ENCODE measurements at regions not wholly inside any gene's neighbourhood (a gene's known extent, or its start where the extent isn't known, plus 50 kb on each side); places are given as distances from the start of the nearest gene placed in this dataset.
A peak's percentile ranks its signal among the peaks of the same experiment; 100 is the strongest.

- Histone ChIP-seq H3K9me3 (ENCODE audit: control insufficient read depth in 2 of 2, insufficient read depth in 1 of 2, low read depth in 1 of 2, low read length in 1 of 2) (no peaks in the 10 kb centered on the region), H3K27me3 (ENCODE audit: control insufficient read depth in 1 of 2, insufficient read depth in 2 of 2, low read length in 2 of 2) (no peaks in the 10 kb centered on the region), H3K27ac (ENCODE audit: low read depth in 2 of 2, low read length in 1 of 2) (peak overlapping the region; percentile 4 to 74), H3K4me1 (ENCODE audit: control insufficient read depth in 2 of 2, insufficient read depth in 2 of 2, low read length in 1 of 2) (peaks cover 0 to 9% of the 10 kb centered on the region in 2 donors), H3K36me3 (ENCODE audit: control insufficient read depth in 2 of 2, insufficient read depth in 2 of 2, low read length in 1 of 2) (no peaks in the 10 kb centered on the region), H3K4me3 (ENCODE audit: low read depth in 1 of 2, low read length in 2 of 2) (peak overlapping the region in 1 of 2 donors; percentile 7)
- WGBS, 2 donors = 59 to 80% methylated on average over 6 of the region's 6 CpGs
Observed at GRCh38 chr10:118112543-118113125, 65.9 kb upstream of the RAB11FIP2 start.

GRCh38 chr10:118110750-118111149 is 64.0 kb upstream of the RAB11FIP2 start:
- H3K27me3 ChIP-seq (ENCODE audit: control insufficient read depth in 1 of 2, insufficient read depth in 2 of 2, low read length in 2 of 2) = no peaks in the 10 kb centered on the region
- H3K4me1 ChIP-seq (ENCODE audit: control insufficient read depth in 2 of 2, insufficient read depth in 2 of 2, low read length in 1 of 2) = peaks cover 0 to 3% of the 10 kb centered on the region in 2 donors
- no peak overlapping the region for H3K4me3 ChIP-seq (ENCODE audit: low read depth in 1 of 2, low read length in 2 of 2)
- 85 to 93% methylated on average over 1 of the region's 1 CpG for WGBS, 2 donors
- H3K9me3 ChIP-seq (ENCODE audit: control insufficient read depth in 2 of 2, insufficient read depth in 1 of 2, low read depth in 1 of 2, low read length in 1 of 2) = no peaks in the 10 kb centered on the region
- H3K36me3 ChIP-seq (ENCODE audit: control insufficient read depth in 2 of 2, insufficient read depth in 2 of 2, low read length in 1 of 2) = no peaks in the 10 kb centered on the region
- H3K27ac ChIP-seq (ENCODE audit: low read depth in 2 of 2, low read length in 1 of 2) = no peak overlapping the region

- Histone ChIP-seq H3K9me3 (ENCODE audit: control insufficient read depth in 2 of 2, insufficient read depth in 1 of 2, low read depth in 1 of 2, low read length in 1 of 2) (no peaks in the 10 kb centered on the region), H3K27ac (ENCODE audit: low read depth in 2 of 2, low read length in 1 of 2) (no peak overlapping the region), H3K27me3 (ENCODE audit: control insufficient read depth in 1 of 2, insufficient read depth in 2 of 2, low read length in 2 of 2) (no peaks in the 10 kb centered on the region), H3K4me1 (ENCODE audit: control insufficient read depth in 2 of 2, insufficient read depth in 2 of 2, low read length in 1 of 2) (peaks cover 0 to 3% of the 10 kb centered on the region in 2 donors), H3K36me3 (ENCODE audit: control insufficient read depth in 2 of 2, insufficient read depth in 2 of 2, low read length in 1 of 2) (no peaks in the 10 kb centered on the region), H3K4me3 (ENCODE audit: low read depth in 1 of 2, low read length in 2 of 2) (no peak overlapping the region)
- WGBS, 2 donors = 58 to 70% methylated on average over 20 of the region's 20 CpGs
Observed at GRCh38 chr10:118108194-118109026, 61.7 kb upstream of the RAB11FIP2 start.

DNA sequence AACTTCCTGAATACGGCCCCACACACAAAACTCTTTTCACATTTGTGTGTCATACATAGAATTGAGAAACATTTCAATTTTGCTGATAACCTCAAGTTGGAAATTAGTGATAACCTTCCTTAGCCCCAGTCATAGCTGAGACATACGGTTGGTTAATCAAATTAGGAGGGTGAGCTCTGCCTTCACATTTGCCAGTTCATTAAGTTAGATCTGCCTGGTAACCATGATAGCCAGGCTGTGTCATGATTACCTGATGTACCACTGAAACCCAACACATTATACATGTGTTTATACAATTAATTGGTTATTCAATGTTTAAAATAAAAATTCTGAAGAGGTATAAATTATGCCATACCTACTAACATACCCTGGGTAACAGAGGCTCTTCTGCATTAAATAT is 60.8 kb upstream of the RAB11FIP2 start:
- WGBS, 2 donors = 77 to 81% methylated on average over 2 of the region's 2 CpGs

GRCh38 chr10:118107040-118107439 is 60.3 kb upstream of the RAB11FIP2 start:
- Histone ChIP-seq H3K36me3 (ENCODE audit: control insufficient read depth in 2 of 2, insufficient read depth in 2 of 2, low read length in 1 of 2) (no peaks in the 10 kb centered on the region), H3K27me3 (ENCODE audit: control insufficient read depth in 1 of 2, insufficient read depth in 2 of 2, low read length in 2 of 2) (no peaks in the 10 kb centered on the region), H3K9me3 (ENCODE audit: control insufficient read depth in 2 of 2, insufficient read depth in 1 of 2, low read depth in 1 of 2, low read length in 1 of 2) (no peaks in the 10 kb centered on the region), H3K4me3 (ENCODE audit: low read depth in 1 of 2, low read length in 2 of 2) (no peak overlapping the region), H3K27ac (ENCODE audit: low read depth in 2 of 2, low read length in 1 of 2) (no peak overlapping the region), H3K4me1 (ENCODE audit: control insufficient read depth in 2 of 2, insufficient read depth in 2 of 2, low read length in 1 of 2) (peaks cover 0 to 2% of the 10 kb centered on the region in 2 donors)
- 78 to 81% methylated on average over 1 of the region's 1 CpG for WGBS, 2 donors

More for the DNA sequence above, 60.8 kb upstream of the RAB11FIP2 start:
- Histone ChIP-seq H3K9me3 (ENCODE audit: control insufficient read depth in 2 of 2, insufficient read depth in 1 of 2, low read depth in 1 of 2, low read length in 1 of 2) (no peaks in the 10 kb centered on the region), H3K27ac (ENCODE audit: low read depth in 2 of 2, low read length in 1 of 2) (no peak overlapping the region), H3K4me1 (ENCODE audit: control insufficient read depth in 2 of 2, insufficient read depth in 2 of 2, low read length in 1 of 2) (peaks cover 0 to 3% of the 10 kb centered on the region in 2 donors), H3K36me3 (ENCODE audit: control insufficient read depth in 2 of 2, insufficient read depth in 2 of 2, low read length in 1 of 2) (no peaks in the 10 kb centered on the region), H3K27me3 (ENCODE audit: control insufficient read depth in 1 of 2, insufficient read depth in 2 of 2, low read length in 2 of 2) (no peaks in the 10 kb centered on the region), H3K4me3 (ENCODE audit: low read depth in 1 of 2, low read length in 2 of 2) (no peak overlapping the region)

DNA sequence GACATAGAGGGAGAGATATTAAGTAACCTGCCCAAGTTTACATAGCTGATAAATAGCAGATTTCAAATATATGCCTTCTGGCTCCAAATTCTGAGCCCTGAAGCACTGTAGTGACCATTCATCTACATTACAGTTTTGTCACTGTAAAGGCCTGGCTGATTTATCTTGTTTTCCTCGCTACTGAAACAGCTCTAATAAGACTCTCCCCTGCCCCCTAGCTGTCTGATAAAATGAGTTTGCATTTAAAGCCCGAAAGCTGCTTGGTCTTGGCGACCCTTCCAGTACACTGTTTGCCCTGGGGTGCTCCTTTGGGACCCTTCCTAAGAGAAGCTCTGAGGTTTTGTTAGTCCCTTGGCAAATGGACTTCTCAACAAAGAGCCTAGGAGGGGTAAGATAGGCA is 59.7 kb upstream of the RAB11FIP2 start:
- Histone ChIP-seq H3K4me3 (ENCODE audit: low read depth in 1 of 2, low read length in 2 of 2) (no peak overlapping the region), H3K36me3 (ENCODE audit: control insufficient read depth in 2 of 2, insufficient read depth in 2 of 2, low read length in 1 of 2) (no peaks in the 10 kb centered on the region), H3K27ac (ENCODE audit: low read depth in 2 of 2, low read length in 1 of 2) (no peak overlapping the region), H3K9me3 (ENCODE audit: control insufficient read depth in 2 of 2, insufficient read depth in 1 of 2, low read depth in 1 of 2, low read length in 1 of 2) (no peaks in the 10 kb centered on the region), H3K4me1 (ENCODE audit: control insufficient read depth in 2 of 2, insufficient read depth in 2 of 2, low read length in 1 of 2) (no peaks in the 10 kb centered on the region), H3K27me3 (ENCODE audit: control insufficient read depth in 1 of 2, insufficient read depth in 2 of 2, low read length in 2 of 2) (no peaks in the 10 kb centered on the region)
- WGBS, 2 donors = 53 to 70% methylated on average over 3 of the region's 3 CpGs

DNA sequence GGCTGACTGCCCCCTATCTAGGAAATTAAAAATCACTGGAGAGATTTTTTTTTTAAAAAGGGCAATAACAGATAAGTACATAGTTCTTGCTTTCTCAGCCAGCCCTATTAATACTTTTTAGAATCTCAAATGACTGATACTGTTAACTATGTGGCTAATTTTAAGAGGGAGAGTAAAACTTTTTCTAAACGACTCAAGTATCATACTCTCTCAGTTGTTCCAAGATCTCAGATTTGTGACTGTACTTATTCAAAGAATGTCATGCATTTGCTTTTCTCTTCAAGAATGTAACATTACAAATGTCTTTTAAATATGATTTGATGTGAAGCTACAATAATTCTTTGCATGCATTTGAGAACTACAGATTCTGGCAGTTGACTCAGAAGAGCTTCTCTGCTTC is 55.4 kb upstream of the RAB11FIP2 start:
- Histone ChIP-seq H3K36me3 (ENCODE audit: control insufficient read depth in 2 of 2, insufficient read depth in 2 of 2, low read length in 1 of 2) (no peaks in the 10 kb centered on the region), H3K9me3 (ENCODE audit: control insufficient read depth in 2 of 2, insufficient read depth in 1 of 2, low read depth in 1 of 2, low read length in 1 of 2) (no peaks in the 10 kb centered on the region), H3K27ac (ENCODE audit: low read depth in 2 of 2, low read length in 1 of 2) (no peak overlapping the region), H3K4me3 (ENCODE audit: low read depth in 1 of 2, low read length in 2 of 2) (no peak overlapping the region), H3K4me1 (ENCODE audit: control insufficient read depth in 2 of 2, insufficient read depth in 2 of 2, low read length in 1 of 2) (no peaks in the 10 kb centered on the region), H3K27me3 (ENCODE audit: control insufficient read depth in 1 of 2, insufficient read depth in 2 of 2, low read length in 2 of 2) (no peaks in the 10 kb centered on the region)
- 59 to 62% methylated on average over 1 of the region's 1 CpG for WGBS, 2 donors

- no peaks in the 10 kb centered on the region for H3K9me3 ChIP-seq (ENCODE audit: control insufficient read depth in 2 of 2, insufficient read depth in 1 of 2, low read depth in 1 of 2, low read length in 1 of 2)
- no peak overlapping the region for H3K27ac ChIP-seq (ENCODE audit: low read depth in 2 of 2, low read length in 1 of 2)
- 82 to 87% methylated on average over 3 of the region's 3 CpGs for WGBS, 2 donors
- no peaks in the 10 kb centered on the region for H3K4me1 ChIP-seq (ENCODE audit: control insufficient read depth in 2 of 2, insufficient read depth in 2 of 2, low read length in 1 of 2)
- H3K36me3 ChIP-seq (ENCODE audit: control insufficient read depth in 2 of 2, insufficient read depth in 2 of 2, low read length in 1 of 2) = no peaks in the 10 kb centered on the region
- no peak overlapping the region for H3K4me3 ChIP-seq (ENCODE audit: low read depth in 1 of 2, low read length in 2 of 2)
- H3K27me3 ChIP-seq (ENCODE audit: control insufficient read depth in 1 of 2, insufficient read depth in 2 of 2, low read length in 2 of 2) = no peaks in the 10 kb centered on the region
Observed at GRCh38 chr10:118101501-118101900, 54.8 kb upstream of the RAB11FIP2 start.
